HG03108 (cell line): ENCODE measurements at regions not wholly inside any gene's neighbourhood (a gene's known extent, or its start where the extent isn't known, plus 50 kb on each side); places are given as distances from the start of the nearest gene placed in this dataset.
"Not testable (repeated sequence)": the region's sequence is repeated elsewhere in the genome, so short reads cannot be mapped to it uniquely, and the experiment has no call there.

Experiments
- ATAC-seq: cut with Tn5 transposase; IDR thresholded peaks from one replicate; pipeline ENCODE4 v1.9.1; 2021; ENCODE audit warnings: moderate library complexity; ENCODE audit not compliant: unreplicated experiment

DNA sequence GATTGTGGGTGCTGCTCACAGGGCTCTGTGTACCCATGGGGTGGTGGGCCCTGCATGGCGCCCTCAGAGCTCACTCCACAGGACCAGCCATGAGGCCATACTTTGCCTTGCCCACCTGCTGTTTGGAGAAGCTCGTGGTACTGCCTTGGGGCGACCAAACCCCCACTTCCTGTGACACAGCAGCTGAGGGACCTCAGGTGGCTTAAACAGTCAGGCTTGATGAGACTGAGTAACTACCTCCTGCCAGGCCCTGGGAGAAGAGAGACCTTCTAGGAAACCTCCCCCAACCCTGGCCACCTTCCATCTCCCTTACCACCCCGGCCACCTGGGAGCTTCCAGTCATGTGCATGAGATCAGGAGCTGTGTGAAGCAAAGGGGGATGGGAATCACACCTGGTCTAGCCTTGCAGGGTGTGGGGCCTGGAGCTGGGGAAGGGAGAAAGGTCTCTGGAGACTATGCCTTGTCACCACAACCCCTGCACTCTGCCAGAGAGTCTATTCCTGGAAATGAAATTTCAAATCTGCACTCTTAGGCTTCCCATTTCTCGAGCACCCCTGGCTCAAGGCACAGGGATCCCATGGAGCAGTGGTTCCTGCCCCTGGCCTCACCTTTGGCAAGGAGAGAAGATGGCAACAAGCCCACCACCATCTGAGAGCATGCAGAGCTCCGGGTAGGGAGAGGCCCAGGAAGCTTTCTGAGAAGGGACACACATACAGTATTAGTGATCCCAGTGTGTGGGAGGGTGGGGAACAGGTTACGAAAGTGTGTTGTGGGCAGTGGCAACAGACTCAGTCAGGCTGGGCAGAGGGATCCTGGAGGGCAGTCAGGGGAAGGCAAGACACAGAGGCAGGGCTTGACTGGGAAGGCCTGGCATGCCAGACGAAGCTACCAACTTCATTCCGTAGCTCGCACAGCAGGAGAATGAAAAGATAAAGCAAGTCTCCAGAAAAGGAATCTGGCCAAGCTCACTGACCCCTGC lies 125.0 kb downstream of the URI1 start:
- no peak for ATAC-seq

DNA sequence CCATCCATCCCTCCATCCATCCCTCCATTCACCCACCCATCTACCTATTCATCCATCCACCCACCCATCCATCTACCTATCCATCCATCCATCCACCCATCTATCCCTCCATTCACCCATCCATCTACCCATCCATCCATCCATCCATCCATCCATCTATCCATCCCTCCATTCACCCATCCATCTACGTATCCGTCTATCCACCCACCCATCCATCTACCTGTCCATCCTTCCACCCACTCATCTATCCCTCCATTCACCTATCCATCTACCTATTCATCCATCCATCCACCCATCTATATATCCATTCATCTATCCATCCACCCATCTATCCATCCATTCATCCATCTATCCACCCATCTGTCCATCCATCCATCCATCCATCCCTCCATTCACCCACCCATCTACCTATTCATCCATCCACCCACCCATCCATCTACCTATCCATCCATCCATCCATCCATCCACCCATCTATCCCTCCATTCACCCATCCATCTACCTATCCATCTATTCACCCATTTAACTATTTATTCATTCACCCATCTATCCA lies 126.0 kb downstream of the URI1 start:
- ATAC-seq: not testable (repeated sequence)

DNA sequence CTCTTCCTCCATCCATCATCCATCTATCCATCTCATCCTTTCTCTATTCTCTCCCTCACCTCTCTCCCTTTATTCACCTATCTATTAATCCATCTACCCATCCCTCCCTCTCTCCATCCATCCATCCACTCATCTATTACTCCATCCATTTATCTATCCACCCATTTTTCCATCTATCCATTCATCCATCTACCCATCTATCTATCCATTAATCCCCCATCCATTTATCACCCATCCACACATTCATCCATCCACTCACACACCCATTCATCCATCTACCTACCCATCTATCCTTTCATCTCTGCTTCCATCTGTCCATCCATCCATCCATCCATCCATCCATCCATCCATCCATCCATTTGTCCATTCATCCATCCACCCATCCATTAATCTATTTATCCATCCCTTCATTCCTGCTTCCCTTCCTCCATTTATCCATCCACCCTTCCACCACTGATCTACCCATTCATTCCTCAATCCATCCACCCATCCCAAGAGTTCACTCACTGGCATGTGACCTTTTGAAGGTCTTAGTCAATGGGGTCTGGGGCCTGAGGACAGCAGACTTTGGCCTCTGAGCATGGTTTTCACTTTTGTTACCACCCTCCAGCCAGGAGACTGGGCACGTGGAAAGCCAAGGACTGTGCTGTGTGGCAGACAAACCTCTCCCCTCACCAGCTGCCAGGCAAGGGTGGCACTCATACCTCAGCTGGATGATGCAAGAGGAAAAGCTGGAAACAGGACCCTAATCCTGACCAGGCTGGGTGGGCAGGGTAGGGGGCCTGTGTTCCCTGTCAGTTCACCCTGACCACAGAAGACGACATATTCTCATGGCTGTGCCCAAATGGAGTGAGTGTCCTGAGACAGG lies 126.7 kb downstream of the URI1 start:
- no peak for ATAC-seq

DNA sequence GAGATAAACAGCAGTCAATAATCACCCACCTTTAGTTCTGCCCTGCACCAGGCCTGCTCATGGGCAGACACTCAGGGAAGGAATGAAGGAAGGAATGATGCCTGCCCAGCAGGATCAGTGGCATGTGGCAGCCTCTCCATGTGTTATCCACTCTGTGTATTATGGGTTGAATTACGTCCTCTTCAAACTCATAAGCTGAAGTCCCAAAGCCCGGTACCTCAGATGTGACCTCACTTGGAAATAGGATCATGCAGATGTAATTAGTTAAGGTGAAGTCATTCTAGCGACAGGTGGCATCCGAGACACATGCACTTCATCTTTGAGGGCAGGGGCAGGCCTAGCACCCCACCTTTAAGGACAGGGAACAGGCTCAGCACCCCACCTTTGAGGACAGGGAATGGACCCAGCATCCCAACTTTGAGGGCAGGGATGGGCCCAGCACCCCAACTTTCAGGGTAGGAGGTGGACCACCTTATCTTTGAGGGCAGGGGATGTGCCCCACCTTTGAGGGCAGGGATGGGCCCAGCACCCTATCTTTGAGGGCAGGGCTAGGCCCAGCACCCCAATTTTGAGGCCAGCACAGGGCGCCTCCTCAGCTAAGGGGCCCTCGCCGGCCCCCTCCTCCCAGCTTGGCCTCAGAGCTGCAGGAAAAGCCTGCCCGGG lies 127.6 kb downstream of the URI1 start:
- ATAC-seq: no peak

DNA sequence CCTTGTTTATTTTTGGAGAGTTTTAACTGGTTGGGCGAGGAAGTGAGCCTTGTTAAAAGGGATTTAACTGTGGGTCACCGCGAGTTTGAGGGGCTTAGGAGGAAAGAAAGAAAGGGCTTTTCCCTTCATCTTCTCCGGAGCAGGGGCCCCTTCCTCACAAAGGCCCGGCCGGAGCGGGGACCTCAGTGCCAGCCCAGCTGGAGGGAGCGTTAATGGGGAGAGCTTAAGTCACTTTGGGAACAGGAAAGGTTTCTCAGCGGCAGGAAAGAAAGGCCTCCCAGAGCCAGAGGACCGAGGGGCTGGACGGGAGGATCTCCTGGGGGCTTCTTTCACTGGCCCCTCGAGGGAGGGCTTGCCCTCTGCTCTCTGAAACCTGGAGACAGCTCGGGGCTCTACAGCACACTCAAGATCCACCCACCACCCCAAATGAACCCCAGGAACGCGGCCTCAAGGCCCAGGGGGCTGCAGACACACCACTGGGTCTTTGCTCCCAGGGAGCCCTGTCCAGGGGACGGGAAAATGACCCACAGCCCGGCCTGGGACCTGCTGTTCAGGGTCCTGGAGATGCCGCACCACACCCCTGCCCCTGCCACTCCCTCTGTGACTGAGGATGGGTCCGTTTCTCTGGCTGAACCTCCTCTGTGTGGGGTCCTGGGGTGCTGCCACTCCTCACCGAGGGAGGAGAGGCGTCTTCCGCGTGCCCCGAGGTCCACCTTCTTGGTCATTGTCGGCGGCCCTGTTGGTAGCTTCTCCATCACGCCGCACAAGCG lies 128.3 kb downstream of the URI1 start:
- ATAC-seq: no peak

DNA sequence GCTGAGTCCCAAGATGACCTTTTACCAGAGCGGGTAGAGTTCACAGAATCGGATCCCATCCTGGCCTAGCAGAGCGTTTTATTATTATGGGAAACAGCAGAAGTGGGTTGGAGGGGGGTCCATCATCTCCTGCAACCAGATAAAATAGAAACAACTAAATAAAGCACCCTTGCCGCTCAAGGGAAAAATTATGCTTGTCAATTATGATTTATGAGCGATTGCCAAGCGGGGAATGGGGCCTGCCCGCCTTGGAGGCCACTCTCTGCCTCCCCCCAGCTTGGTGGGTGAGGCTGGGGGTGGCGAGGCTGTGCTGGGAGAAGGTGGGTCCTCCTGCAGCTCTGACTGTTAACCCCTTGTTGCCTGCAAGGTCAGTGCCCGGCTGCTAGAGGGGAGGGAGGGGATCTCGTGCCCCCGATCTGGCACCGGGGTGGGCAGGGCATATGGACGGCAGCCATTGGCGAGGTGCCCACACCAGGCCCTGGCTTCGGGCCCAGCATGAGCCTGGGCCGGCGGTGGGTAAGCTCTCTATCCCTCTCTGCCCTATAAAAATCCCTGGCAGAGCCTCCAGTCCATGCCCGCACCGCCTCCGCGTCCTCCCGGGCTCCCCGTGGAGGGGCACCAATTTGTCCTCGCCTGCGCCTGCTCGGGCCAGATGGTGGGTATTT lies 129.1 kb downstream of the URI1 start:
- no peak for ATAC-seq

DNA sequence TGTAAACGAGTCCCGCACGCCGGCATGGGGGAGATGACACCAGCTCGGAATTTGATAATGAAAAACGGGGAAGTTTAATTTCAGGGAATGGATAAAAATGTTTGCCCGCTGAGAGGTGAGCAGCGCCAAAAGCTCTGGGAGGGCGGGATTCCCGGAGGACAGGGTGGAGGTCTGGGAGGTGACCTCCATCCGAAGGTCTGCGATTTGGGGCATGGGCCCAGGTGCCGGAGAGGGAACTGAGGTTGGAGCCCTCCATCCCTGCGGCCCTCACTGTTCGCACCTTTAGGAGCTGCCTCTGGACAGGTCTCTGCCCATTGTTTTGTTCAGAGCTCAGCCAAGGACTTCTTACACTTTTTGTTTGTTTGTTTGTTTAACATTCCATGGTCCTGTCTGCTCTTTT lies 129.8 kb downstream of the URI1 start:
- ATAC-seq: no peak

DNA sequence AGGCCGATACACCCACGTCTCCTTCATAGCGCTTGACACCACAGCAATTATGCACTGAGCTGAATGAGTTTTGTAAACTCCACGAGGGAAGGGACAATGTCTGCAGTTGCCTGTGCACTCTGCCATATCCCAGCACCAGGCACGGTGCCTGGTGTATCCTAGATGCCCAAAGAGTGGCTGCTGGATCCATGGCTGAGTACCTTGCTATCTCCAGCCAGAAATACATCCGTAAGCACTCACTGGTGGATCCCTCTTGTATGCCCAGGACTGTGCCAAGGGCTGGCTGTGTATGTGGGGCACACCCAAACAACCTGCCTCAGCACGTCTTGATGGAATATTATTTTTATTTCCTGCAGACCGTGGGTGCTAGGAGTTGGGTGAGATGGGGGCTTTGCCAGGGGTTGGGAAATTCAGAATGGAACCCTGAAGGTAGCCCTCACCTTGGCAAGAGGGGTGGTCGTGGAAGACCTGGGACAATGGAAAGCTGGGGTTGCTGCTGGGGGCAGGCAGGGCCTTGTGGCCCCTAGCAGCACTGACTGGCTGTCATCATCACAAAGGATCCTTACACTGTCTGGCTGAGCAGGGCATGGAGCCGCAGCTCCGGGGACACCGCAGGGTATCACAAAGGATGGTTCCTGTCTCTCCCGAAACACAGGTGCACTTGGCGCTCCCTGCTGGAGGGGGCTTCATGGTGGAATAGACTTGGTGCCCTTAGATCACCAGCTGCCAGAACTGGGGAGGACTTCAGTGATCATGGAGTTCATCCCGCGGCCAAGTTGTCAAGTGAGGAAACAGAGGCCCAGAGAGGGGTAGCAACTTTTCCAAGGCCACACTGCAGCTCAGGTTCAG lies 131.3 kb downstream of the URI1 start:
- no peak for ATAC-seq

DNA sequence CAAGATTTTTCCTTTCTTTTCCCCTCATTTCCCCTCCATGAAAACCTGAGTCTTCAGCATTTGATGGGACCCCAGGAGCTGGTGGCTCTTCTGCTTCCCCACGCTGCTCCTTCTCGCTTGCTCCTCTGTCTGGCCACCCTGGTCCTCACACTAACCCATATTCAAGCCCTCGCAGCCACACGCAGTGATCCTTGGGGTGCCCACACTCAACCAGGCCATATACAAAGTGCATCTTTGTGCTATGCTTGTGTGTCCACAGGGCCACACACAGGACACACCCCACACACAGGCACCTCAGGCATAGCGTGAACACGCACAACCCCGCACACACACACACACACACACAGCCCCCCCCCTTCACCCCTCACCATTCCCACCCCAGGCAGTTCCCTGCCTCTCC lies 132.1 kb downstream of the URI1 start:
- ATAC-seq: no peak

DNA sequence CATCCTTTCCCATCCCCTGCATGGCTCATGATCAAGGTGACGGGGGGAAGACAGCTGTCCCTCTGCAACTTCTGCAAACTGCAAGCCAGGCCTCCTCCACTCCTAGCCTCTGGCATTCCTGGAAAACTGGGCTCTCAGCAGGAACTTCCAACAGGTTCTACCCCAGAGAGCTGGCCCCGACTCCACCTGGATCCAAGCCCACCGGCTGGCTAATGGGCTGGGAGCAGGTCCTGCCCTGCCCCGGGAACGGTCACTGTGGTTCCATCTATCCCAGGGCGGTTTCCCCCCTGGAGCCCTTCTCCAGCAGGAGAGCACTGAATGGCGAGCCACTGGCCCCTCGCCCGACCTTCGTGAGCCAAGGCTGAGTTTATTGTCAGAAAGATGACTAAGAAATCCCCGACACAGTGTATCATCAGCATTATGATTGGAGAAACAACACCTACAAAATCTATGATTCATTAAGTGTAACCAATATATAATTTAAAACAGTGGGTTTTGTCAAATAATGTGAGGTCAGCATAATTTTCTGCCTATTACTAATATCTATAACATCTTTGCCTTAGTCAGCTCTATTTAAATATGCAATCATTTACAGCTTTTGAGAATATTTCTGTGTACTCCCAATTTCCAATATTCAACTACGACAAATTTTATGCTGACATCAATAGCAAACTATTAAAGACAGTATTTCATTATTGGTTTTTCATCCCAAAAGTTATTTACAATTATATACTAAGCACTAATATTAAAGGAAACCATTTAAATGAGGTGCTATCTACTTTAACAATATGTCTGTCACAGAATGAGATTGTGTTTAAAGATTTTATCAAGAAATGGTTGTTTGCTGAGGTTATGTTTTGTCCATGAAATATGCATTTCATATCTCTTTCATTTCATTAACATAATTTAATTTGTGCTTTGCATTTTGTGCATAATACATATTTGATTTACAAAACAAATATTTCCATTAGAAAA lies 133.0 kb downstream of the URI1 start:
- no peak for ATAC-seq

DNA sequence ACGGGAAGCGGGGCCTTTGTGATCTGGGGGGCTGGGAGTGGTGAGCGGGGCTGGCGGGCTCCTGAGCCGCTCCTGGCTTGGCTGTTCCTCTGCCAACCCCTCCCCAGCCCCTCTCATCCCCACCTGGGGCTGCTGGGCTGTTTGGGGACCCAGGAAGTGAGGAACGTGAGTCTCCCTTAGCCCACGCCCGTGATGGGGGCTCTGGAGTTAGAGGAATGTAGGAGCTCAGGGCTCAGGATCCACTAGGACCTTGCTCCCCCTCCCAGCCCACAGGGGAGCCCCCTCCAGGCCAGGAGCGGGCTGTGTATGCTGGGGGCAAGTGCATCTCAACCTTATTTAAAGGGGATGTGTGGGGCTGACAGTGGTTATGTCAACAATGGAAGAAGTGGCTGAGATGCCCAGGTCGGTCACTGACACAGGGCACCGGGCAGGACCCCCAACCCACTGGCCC lies 134.1 kb downstream of the URI1 start:
- no peak for ATAC-seq

DNA sequence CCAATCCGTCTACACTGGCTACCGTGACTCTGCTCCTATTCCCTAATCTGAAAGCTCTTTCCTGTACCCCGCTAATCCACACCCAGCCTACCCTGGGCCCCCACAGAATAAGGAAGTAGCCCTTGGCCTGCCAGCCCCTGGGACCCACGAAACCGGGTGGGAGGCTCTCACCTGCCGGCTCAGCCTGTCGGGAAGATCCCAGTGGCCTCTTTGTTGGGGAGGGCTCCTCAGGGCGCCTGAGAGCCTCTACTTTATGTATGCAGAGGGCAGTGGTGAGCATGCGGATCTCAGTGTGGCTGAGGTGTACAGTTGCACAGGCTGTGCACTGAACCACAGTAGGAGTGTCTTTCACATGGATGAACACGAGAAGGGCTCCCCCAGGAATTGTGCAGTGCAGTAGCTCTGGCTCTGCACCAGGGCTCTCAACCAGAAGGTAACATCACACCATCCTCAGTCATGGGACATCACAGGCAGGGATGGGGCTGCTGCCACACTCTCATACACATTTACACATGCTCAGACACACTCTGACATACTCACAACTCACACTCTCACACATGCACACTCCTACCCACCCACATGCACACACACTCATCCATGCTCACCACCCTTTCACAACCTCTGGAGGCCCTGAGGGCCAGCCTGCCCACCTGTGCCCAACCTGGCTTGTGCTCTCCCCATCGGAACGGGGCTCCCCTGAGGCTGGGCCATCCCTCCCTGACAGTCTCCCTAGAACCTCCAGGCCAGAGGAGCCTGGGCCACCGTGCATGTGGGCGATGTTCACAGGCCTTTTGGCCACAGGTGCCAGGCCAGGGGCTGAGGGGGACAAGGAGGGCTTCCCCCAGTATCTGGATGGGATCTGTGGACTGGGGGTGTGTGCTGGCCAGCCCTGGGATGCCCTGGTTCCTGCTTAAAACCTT lies 135.0 kb downstream of the URI1 start:
- ATAC-seq: no peak

DNA sequence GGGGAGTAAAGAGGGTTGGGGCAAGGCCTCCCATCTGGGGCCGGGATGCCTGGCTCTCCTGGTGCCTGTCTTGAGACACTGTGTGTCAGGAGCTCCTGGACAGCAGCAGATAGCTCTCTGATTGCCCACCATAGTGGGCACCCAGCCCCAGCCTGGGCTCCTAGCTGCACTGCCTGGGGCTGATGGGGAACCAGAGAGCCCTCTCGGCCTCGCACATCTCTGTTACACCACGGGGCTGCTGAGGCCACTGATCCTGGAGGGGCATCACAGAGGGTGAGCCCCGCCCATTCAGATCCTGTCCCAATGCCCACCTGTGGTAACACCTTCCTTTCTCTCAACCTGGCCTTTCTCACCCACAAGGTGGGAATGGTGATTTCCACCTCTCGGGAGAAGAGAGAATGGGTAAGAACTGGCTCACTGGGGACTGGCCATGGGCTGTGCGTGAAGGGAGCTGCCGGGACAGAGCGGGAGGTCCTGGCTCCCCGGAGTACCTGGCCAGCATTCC lies 135.9 kb downstream of the URI1 start:
- no peak for ATAC-seq

DNA sequence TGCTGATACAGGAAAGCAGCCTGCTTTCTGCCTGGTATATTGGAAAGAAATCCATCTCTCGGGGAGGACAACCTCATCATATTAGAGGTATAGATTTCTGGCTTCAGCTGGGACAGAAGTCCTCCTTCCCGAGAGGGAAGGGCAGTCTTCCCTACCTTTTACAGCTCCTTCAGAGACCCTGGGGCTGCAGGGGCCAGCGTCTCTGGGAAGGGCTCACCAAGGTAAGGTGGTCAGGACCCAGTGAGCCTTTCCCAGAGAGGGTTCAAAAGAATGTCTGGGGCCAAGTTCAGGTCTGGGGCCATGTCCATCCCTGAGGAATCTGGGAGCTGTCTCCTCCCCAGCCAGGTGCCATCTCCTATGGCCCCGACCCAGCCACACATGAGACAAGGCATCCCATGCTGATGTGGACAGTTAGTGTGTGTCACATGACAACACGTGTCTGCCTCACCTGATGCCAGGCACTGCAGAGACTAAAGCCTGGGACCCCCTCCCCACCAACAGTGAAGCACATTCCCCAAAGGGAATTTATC lies 136.4 kb downstream of the URI1 start:
- no peak for ATAC-seq

DNA sequence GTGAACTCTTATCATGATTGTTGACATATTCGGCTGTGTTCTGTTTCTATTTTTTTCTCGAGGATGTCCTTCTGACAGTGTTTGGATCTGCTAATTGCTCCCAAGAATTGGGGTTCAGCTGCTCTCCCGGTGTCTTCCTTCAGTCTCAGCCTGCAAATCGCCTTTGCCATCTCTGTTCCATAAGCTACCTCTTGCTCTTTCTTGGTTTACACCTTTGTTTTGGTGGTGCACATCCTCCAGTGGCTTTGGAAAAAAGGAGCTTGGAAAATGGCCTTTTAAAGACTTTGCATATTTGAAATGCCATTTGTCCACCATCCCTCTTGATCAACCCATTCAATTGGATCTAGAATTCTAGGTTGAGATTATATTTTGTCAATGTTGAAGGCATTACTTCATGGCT lies 137.2 kb downstream of the URI1 start:
- no peak for ATAC-seq

DNA sequence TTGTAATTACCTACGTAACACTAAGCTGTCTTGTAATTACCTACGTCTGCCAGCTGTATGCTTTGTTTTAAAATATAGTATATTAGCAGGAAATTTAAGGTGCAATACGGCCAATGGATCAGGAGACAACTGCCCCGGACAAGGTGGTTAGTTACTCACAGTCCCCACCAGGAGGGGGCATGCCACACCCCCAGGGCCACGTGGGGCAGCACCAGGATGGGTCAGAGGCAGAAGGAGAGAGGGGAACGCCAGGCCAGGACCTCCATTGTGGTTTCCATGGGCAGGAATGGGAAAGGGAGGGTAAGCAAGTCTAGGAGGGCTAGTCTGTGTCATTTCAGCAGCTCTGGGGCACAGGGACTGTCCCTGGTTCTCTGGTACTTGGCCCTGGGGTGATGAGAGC lies 140.1 kb downstream of the URI1 start:
- no peak for ATAC-seq
